ENCODE measurements at regions not wholly inside any gene's neighbourhood (a gene's known extent, or its start where the extent isn't known, plus 50 kb on each side); places are given as distances from the start of the nearest gene placed in this dataset.

DNA sequence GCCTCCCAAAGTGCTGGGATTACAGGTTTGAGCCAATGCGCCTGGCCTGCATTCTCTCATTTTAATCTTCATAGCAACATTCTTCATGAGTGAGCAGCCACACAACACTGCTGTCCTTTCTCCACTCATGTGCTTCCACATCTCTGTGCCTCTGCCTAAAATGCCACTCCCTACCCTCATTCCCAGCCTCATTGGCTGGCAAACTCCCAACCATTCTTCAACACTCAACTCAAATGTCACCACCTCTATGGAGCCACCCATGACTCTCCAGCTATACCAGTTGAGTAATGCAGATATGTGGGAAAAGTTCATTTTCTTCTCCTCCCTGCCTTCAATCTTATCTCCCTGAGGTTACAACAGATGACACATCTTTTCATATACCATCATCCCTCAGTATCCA is 53.9 kb upstream of the ZC3H12A start:
- TF ChIP-seq, protein P1, sequence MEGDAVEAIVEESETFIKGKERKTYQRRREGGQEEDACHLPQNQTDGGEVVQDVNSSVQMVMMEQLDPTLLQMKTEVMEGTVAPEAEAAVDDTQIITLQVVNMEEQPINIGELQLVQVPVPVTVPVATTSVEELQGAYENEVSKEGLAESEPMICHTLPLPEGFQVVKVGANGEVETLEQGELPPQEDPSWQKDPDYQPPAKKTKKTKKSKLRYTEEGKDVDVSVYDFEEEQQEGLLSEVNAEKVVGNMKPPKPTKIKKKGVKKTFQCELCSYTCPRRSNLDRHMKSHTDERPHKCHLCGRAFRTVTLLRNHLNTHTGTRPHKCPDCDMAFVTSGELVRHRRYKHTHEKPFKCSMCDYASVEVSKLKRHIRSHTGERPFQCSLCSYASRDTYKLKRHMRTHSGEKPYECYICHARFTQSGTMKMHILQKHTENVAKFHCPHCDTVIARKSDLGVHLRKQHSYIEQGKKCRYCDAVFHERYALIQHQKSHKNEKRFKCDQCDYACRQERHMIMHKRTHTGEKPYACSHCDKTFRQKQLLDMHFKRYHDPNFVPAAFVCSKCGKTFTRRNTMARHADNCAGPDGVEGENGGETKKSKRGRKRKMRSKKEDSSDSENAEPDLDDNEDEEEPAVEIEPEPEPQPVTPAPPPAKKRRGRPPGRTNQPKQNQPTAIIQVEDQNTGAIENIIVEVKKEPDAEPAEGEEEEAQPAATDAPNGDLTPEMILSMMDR (conservative IDR thresholded peaks at IDR 0.05; ENCODE audit: low read depth in 2 of 2), result no peak
- TF ChIP-seq JUNB (IDR thresholded peaks at IDR 0.05; ENCODE audit: unreplicated experiment), result no peak
- TF ChIP-seq NANOG (IDR thresholded peaks at IDR 0.05; ENCODE audit: borderline replicate concordance), result no peak
- no peak for TF ChIP-seq EZH2 (IDR thresholded peaks at IDR 0.05; ENCODE audit: low read depth, unreplicated experiment)
- no peak for TF ChIP-seq POLR2AphosphoS5 (IDR thresholded peaks at IDR 0.05; ENCODE audit: low read depth)
- TF ChIP-seq EZH2phosphoT487 (IDR thresholded peaks at IDR 0.05; ENCODE audit: unreplicated experiment), result no peak
- TF ChIP-seq, protein P2, sequence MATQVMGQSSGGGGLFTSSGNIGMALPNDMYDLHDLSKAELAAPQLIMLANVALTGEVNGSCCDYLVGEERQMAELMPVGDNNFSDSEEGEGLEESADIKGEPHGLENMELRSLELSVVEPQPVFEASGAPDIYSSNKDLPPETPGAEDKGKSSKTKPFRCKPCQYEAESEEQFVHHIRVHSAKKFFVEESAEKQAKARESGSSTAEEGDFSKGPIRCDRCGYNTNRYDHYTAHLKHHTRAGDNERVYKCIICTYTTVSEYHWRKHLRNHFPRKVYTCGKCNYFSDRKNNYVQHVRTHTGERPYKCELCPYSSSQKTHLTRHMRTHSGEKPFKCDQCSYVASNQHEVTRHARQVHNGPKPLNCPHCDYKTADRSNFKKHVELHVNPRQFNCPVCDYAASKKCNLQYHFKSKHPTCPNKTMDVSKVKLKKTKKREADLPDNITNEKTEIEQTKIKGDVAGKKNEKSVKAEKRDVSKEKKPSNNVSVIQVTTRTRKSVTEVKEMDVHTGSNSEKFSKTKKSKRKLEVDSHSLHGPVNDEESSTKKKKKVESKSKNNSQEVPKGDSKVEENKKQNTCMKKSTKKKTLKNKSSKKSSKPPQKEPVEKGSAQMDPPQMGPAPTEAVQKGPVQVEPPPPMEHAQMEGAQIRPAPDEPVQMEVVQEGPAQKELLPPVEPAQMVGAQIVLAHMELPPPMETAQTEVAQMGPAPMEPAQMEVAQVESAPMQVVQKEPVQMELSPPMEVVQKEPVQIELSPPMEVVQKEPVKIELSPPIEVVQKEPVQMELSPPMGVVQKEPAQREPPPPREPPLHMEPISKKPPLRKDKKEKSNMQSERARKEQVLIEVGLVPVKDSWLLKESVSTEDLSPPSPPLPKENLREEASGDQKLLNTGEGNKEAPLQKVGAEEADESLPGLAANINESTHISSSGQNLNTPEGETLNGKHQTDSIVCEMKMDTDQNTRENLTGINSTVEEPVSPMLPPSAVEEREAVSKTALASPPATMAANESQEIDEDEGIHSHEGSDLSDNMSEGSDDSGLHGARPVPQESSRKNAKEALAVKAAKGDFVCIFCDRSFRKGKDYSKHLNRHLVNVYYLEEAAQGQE (IDR thresholded peaks at IDR 0.05; ENCODE audit: unreplicated experiment), result no peak
- TF ChIP-seq, protein P3, sequence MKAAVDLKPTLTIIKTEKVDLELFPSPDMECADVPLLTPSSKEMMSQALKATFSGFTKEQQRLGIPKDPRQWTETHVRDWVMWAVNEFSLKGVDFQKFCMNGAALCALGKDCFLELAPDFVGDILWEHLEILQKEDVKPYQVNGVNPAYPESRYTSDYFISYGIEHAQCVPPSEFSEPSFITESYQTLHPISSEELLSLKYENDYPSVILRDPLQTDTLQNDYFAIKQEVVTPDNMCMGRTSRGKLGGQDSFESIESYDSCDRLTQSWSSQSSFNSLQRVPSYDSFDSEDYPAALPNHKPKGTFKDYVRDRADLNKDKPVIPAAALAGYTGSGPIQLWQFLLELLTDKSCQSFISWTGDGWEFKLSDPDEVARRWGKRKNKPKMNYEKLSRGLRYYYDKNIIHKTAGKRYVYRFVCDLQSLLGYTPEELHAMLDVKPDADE (IDR thresholded peaks at IDR 0.05), result no peak
- TF ChIP-seq ZNF114 (CRISPR knock-in tag; IDR thresholded peaks at IDR 0.05), result no peak
- TF ChIP-seq CREB1 (CRISPR knock-in tag; IDR thresholded peaks at IDR 0.05; ENCODE audit: low read depth), result no peak
- TF ChIP-seq ZNF331 (CRISPR knock-in tag; IDR thresholded peaks at IDR 0.05; ENCODE audit: low read depth), result no peak
